Fibroblast of lung (primary cell): ENCODE measurements at regions not wholly inside any gene's neighbourhood (a gene's known extent, or its start where the extent isn't known, plus 50 kb on each side); places are given as distances from the start of the nearest gene placed in this dataset.

Source experiments
- DNase-seq, 2 donors: peaks; one replicate each; pipeline versions ENCODE4 v3.0.0 to v3.0.0-alpha.2; 2010; ENCODE audit warnings: low read depth in 2 of 2
- H2AFZ ChIP-seq: 2 replicates; pipeline ENCODE4 v1.5.1; 2012; ENCODE audit warnings: low read length, control low read depth, inconsistent platforms
- H3K27ac ChIP-seq: 2 replicates; pipeline ENCODE4 v1.5.1; 2011; ENCODE audit warnings: low read length, control low read depth; ENCODE audit not compliant: insufficient read depth
- H3K27me3 ChIP-seq: 2 replicates; pipeline ENCODE4 v1.5.1; 2011; ENCODE audit warnings: mild to moderate bottlenecking, low read length; ENCODE audit not compliant: control insufficient read depth, insufficient read depth
- H3K36me3 ChIP-seq: 2 replicates; pipeline ENCODE4 v1.5.1; 2011; ENCODE audit warnings: low read length; ENCODE audit not compliant: control insufficient read depth, insufficient read depth
- H3K4me1 ChIP-seq: 2 replicates; pipeline ENCODE4 v1.5.1; 2011; ENCODE audit warnings: low read length; ENCODE audit not compliant: control insufficient read depth, insufficient read depth; ENCODE audit errors: extremely low read depth
- H3K4me2 ChIP-seq: 2 replicates; pipeline ENCODE4 v1.5.1; 2011; ENCODE audit warnings: low read length, control low read depth; ENCODE audit not compliant: insufficient read depth; ENCODE audit errors: extremely low read depth
- H3K4me3 ChIP-seq, 4 experiments: fragments of 200-600 bp in 1 of 4; sonication (generic) in 1 of 4; replicated peaks in 1 of 4; 2 replicates each; pipeline ENCODE4 v1.5.1; 2011 to 2016; ENCODE audit warnings: low read length in 4 of 4, low read depth in 3 of 4, mild to moderate bottlenecking in 3 of 4, control low read depth in 2 of 4, inconsistent platforms in 1 of 4, mixed read lengths in 1 of 4; ENCODE audit not compliant: insufficient read depth in 1 of 4; ENCODE audit errors: control extremely low read depth in 1 of 4
- H3K79me2 ChIP-seq: 2 replicates; pipeline ENCODE4 v1.5.1; 2012; ENCODE audit warnings: mild to moderate bottlenecking, low read length, inconsistent platforms; ENCODE audit not compliant: control insufficient read depth, insufficient read depth
- H3K9ac ChIP-seq: 2 replicates; pipeline ENCODE4 v1.5.1; 2011; ENCODE audit warnings: mild to moderate bottlenecking, low read length, control low read depth; ENCODE audit not compliant: insufficient read depth
- H3K9me3 ChIP-seq: 2 replicates; pipeline ENCODE4 v1.5.1; 2012; ENCODE audit warnings: low read depth, low read length; ENCODE audit not compliant: control insufficient read depth, insufficient read depth
- H4K20me1 ChIP-seq: 2 replicates; pipeline ENCODE4 v1.5.1; 2011; ENCODE audit warnings: low read length; ENCODE audit not compliant: control insufficient read depth, insufficient read depth; ENCODE audit errors: extremely low read depth
- CTCF ChIP-seq, 2 donors: IDR thresholded peaks in 1 of 2; conservative IDR thresholded peaks in 1 of 2; 1 replicate in 1 of 2; 2 replicates in 1 of 2; pipeline ENCODE4 v1.5.1; 2011 to 2012; ENCODE audit warnings: low read length in 2 of 2, control low read depth in 1 of 2, inconsistent platforms in 1 of 2, low read depth in 1 of 2, mild to moderate bottlenecking in 1 of 2
- EZH2 ChIP-seq: IDR thresholded peaks from 2 replicates; pipeline ENCODE4 v1.5.1; 2012; ENCODE audit warnings: low read length, control low read depth, mild to moderate bottlenecking; ENCODE audit errors: missing control alignments

- H3K27ac ChIP-seq = no peak overlapping the region
- H3K4me2 ChIP-seq = no peak overlapping the region
- TF ChIP-seq CTCF (conservative IDR thresholded peaks at IDR 0.05 in 1 of 2, IDR thresholded peaks at IDR 0.05 in 1 of 2; ENCODE audit: low read depth in 1 of 2, low read length in 2 of 2) = no peak
- no peak for TF ChIP-seq EZH2
- no peaks in the 10 kb centered on the region for H4K20me1 ChIP-seq
- H3K4me3 ChIP-seq = no peak overlapping the region
- no peaks in the 10 kb centered on the region for H3K36me3 ChIP-seq
- no peak overlapping the region for H2AFZ ChIP-seq
- no peaks in the 10 kb centered on the region for H3K27me3 ChIP-seq
- no peaks in the 10 kb centered on the region for H3K4me1 ChIP-seq
- H3K79me2 ChIP-seq = no peaks in the 10 kb centered on the region
- H3K9ac ChIP-seq = no peak overlapping the region
- no peaks in the 10 kb centered on the region for H3K9me3 ChIP-seq
- no peak for DNase-seq
These were observed 898.7 kb downstream of the BCL11A start for GRCh38 chr2:59654710-59655109.

- H3K9me3 ChIP-seq = no peaks in the 10 kb centered on the region
- no peak overlapping the region for H3K9ac ChIP-seq
- H3K36me3 ChIP-seq = no peaks in the 10 kb centered on the region
- no peak overlapping the region for H3K4me2 ChIP-seq
- TF ChIP-seq EZH2 (no peak), CTCF (conservative IDR thresholded peaks at IDR 0.05 in 1 of 2, IDR thresholded peaks at IDR 0.05 in 1 of 2; ENCODE audit: low read depth in 1 of 2, low read length in 2 of 2) (no peak)
- H3K79me2 ChIP-seq = no peaks in the 10 kb centered on the region
- no peak for DNase-seq
- no peaks in the 10 kb centered on the region for H3K27me3 ChIP-seq
- no peaks in the 10 kb centered on the region for H3K4me1 ChIP-seq
- no peak overlapping the region for H3K4me3 ChIP-seq
- no peak overlapping the region for H2AFZ ChIP-seq
- H4K20me1 ChIP-seq = no peaks in the 10 kb centered on the region
- no peak overlapping the region for H3K27ac ChIP-seq
These were observed 900.3 kb downstream of the BCL11A start for GRCh38 chr2:59653164-59653563.

GRCh38 chr2:59630789-59631188, 922.7 kb downstream of the BCL11A start:
- Histone ChIP-seq H3K9me3 (no peaks in the 10 kb centered on the region), H3K36me3 (no peaks in the 10 kb centered on the region), H3K27me3 (no peaks in the 10 kb centered on the region), H3K9ac (no peak overlapping the region), H3K4me2 (no peak overlapping the region), H3K27ac (no peak overlapping the region), H2AFZ (no peak overlapping the region), H4K20me1 (no peaks in the 10 kb centered on the region), H3K79me2 (no peaks in the 10 kb centered on the region), H3K4me1 (no peaks in the 10 kb centered on the region), H3K4me3 (no peak overlapping the region)
- TF ChIP-seq EZH2 (no peak), CTCF (conservative IDR thresholded peaks at IDR 0.05 in 1 of 2, IDR thresholded peaks at IDR 0.05 in 1 of 2; ENCODE audit: low read depth in 1 of 2, low read length in 2 of 2) (no peak)
- no peak for DNase-seq
